Progenitor cell of endocrine pancreas (in vitro differentiated cells): ENCODE measurements at regions not wholly inside any gene's neighbourhood (a gene's known extent, or its start where the extent isn't known, plus 50 kb on each side); places are given as distances from the start of the nearest gene placed in this dataset.

Source experiments
- DNase-seq: peaks from one replicate; pipeline ENCODE4 v3.0.0; 2021; ENCODE audit warnings: low spot score; ENCODE audit not compliant: unreplicated experiment
- H3K27ac Mint-ChIP-seq: 2 replicates; pipeline ENCODE4 v1.8.0; 2021; ENCODE audit warnings: mild to moderate bottlenecking, moderate library complexity, mixed read lengths
- H3K27me3 Mint-ChIP-seq: 2 replicates; pipeline ENCODE4 v1.8.0; 2021; ENCODE audit warnings: mixed read lengths
- H3K36me3 Mint-ChIP-seq: 2 replicates; pipeline ENCODE4 v1.8.0; 2022; ENCODE audit warnings: mixed read lengths; ENCODE audit not compliant: insufficient read depth
- H3K4me1 Mint-ChIP-seq: 2 replicates; pipeline ENCODE4 v1.8.0; 2021; ENCODE audit warnings: low read depth, mixed read lengths
- H3K4me3 Mint-ChIP-seq: 2 replicates; pipeline ENCODE4 v1.8.0; 2021; ENCODE audit warnings: low read depth, mild to moderate bottlenecking, moderate library complexity, mixed read lengths
- H3K9me3 Mint-ChIP-seq: 2 replicates; pipeline ENCODE4 v1.8.0; 2021; ENCODE audit warnings: low read depth, mixed read lengths
- TF ChIP-seq, protein P1 (sequence below): fragments of 200-600 bp; sonication (generic); IDR thresholded peaks from one replicate; pipeline ENCODE4 v1.5.0; 2021; ENCODE audit warnings: antibody characterized with exemption, mild to moderate bottlenecking; ENCODE audit not compliant: unreplicated experiment

DNA sequence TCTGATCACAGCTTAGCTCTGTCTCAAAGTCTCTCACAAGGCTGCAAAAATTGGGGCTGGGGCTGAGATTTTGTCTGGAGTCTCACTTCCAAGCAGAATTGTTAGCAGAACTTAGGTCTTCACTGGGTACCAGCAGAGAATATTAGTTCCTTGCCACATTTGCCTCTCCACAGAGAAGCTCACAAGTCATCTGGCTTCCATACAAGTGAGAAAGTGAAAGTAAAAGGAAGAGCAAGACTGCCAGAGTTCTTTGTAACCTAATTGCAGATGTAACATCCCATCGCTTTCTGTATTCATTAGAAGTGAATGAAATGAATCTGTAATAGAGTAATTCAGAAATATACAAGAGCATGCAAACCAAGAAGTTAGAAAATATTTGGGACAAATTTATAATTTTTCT lies 624.1 kb upstream of the GNPDA2 start:
- H3K27ac Mint-ChIP-seq: no peak overlapping the region
- H3K36me3 Mint-ChIP-seq: no peaks in the 10 kb centered on the region
- H3K27me3 Mint-ChIP-seq: no peaks in the 10 kb centered on the region
- TF ChIP-seq, protein P1, sequence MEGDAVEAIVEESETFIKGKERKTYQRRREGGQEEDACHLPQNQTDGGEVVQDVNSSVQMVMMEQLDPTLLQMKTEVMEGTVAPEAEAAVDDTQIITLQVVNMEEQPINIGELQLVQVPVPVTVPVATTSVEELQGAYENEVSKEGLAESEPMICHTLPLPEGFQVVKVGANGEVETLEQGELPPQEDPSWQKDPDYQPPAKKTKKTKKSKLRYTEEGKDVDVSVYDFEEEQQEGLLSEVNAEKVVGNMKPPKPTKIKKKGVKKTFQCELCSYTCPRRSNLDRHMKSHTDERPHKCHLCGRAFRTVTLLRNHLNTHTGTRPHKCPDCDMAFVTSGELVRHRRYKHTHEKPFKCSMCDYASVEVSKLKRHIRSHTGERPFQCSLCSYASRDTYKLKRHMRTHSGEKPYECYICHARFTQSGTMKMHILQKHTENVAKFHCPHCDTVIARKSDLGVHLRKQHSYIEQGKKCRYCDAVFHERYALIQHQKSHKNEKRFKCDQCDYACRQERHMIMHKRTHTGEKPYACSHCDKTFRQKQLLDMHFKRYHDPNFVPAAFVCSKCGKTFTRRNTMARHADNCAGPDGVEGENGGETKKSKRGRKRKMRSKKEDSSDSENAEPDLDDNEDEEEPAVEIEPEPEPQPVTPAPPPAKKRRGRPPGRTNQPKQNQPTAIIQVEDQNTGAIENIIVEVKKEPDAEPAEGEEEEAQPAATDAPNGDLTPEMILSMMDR: no peak
- no peak for DNase-seq
- no peaks in the 10 kb centered on the region for H3K9me3 Mint-ChIP-seq
- H3K4me1 Mint-ChIP-seq: peaks cover 4% of the 10 kb centered on the region
- no peak overlapping the region for H3K4me3 Mint-ChIP-seq

DNA sequence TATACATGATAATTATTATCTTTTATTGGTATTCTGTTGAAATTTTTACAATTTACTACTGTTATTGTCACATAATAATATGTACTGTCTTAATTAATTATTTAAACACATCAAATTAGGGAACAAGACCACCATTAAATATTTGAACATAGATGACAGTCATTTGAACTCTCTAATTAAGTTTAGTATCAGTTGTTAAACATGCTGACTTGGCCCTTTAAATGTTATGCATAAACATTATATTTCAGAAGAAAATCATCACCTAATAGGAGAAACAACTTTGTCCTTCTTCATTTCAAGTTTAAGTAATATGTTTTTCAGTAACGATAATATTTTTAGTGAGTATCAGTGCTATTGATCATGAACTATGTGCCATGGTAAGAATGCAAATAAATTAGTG lies 623.5 kb upstream of the GNPDA2 start:
- Mint-ChIP-seq H3K4me1 (peaks cover 4% of the 10 kb centered on the region), H3K27me3 (no peaks in the 10 kb centered on the region), H3K27ac (no peak overlapping the region), H3K4me3 (no peak overlapping the region), H3K36me3 (no peaks in the 10 kb centered on the region), H3K9me3 (no peaks in the 10 kb centered on the region)
- no peak for DNase-seq
- TF ChIP-seq, protein P1: no peak

DNA sequence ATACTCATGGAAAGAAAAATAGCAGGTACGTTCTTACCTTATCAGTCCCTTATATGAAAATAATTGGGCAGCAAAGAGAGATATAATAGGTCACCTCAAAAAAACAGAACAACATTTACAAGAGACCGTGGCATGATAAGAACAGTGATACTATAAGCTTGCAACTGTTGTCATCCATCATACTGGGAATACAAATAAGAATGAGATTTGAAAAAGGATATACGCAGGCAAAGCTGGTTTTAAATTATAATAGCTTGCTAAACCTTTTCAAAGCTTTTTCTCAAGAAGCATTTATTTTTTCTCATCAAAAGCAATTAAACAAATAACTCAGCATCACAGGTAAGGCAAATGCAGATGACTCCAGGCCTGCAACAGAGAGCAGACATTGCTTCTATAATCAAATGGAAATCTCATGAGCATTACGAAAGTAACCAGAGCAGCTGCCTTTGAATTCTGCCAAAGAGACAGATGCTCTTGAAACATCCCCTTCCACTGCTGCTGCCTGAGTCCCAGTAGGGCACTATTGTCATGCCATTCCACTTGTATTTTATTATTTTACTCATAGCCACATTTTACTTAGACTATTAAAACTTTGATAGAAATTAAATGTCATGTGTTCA lies 620.6 kb upstream of the GNPDA2 start:
- H3K9me3 Mint-ChIP-seq: no peaks in the 10 kb centered on the region
- no peaks in the 10 kb centered on the region for H3K36me3 Mint-ChIP-seq
- H3K27me3 Mint-ChIP-seq: no peaks in the 10 kb centered on the region
- peaks cover 4% of the 10 kb centered on the region for H3K4me1 Mint-ChIP-seq
- no peak overlapping the region for H3K27ac Mint-ChIP-seq
- TF ChIP-seq, protein P1: no peak
- no peak for DNase-seq
- H3K4me3 Mint-ChIP-seq: no peak overlapping the region

DNA sequence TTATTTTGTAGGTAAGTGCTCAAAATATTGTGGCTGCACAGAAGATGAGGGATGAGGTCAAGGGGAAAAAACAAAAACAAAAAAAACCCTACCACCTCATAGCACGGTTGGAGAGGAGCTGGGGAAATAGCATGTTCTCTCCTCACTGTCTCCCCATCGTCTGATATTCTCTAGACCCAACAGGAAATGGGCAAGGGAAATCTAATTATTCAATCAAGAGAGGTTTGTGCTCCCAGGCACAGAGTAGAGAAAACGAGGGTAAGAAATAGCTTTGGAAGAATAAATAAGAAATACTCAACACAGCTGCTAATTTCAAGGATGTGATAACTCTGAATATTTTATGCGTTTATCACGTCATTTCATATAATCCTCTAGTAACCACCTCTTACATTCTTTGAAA lies 619.2 kb upstream of the GNPDA2 start:
- Mint-ChIP-seq H3K27ac (no peak overlapping the region), H3K36me3 (no peaks in the 10 kb centered on the region)

GRCh38 chr4:45331802-45332201 lies 605.4 kb upstream of the GNPDA2 start:
- H3K36me3 Mint-ChIP-seq: no peaks in the 10 kb centered on the region
- TF ChIP-seq, protein P1: no peak
- DNase-seq: no peak
- no peak overlapping the region for H3K4me3 Mint-ChIP-seq
- H3K9me3 Mint-ChIP-seq: no peaks in the 10 kb centered on the region
- no peak overlapping the region for H3K27ac Mint-ChIP-seq
- H3K27me3 Mint-ChIP-seq: no peaks in the 10 kb centered on the region
- no peaks in the 10 kb centered on the region for H3K4me1 Mint-ChIP-seq

More for the DNA sequence above, 619.2 kb upstream of the GNPDA2 start:
- peaks cover 4% of the 10 kb centered on the region for H3K4me1 Mint-ChIP-seq
- no peaks in the 10 kb centered on the region for H3K9me3 Mint-ChIP-seq
- TF ChIP-seq, protein P1: no peak
- DNase-seq: no peak
- no peak overlapping the region for H3K4me3 Mint-ChIP-seq
- no peaks in the 10 kb centered on the region for H3K27me3 Mint-ChIP-seq
